Caco-2 (cell line): ENCODE measurements at regions not wholly inside any gene's neighbourhood (a gene's known extent, or its start where the extent isn't known, plus 50 kb on each side); places are given as distances from the start of the nearest gene placed in this dataset.

ENCODE experiments used
- BruUV-seq: library from RNA; stranded (reverse); fragments of 400-500 nt; replicated peaks from 2 replicates; lab custom pipeline; 2021; lab: Mats Ljungman, UMichigan
- CTCF ChIA-PET: fragments of 300-600 bp; sonication (Branson Sonifier 250); formaldehyde crosslinking; loops from one replicate; lab custom pipeline; 2022; ENCODE audit warnings: antibody characterized with exemption; lab: Charles Lee
- POLR2A ChIA-PET: fragments of 300-600 bp; sonication (Branson Sonifier 250); formaldehyde crosslinking; loops from one replicate; lab custom pipeline; 2022; ENCODE audit warnings: antibody characterized with exemption; lab: Charles Lee
- DNase-seq, 2 experiments: peaks; one replicate each; pipeline versions ENCODE4 v3.0.0 to v3.0.0-alpha.2; 2020 to 2022
- H3K27me3 ChIP-seq: replicated peaks from 2 replicates; pipeline ENCODE4 v1.6.0; 2011; ENCODE audit warnings: low read length; ENCODE audit not compliant: control insufficient read depth, insufficient read depth
- H3K36me3 ChIP-seq: 2 replicates; pipeline ENCODE4 v1.5.1; 2011; ENCODE audit warnings: low read length; ENCODE audit not compliant: control insufficient read depth, insufficient read depth
- H3K4me1 ChIP-seq: fragments of 250-450 bp; sonication (Bioruptor Pico); 2 replicates; pipeline ENCODE4 v1.5.1; 2020; ENCODE audit warnings: mild to moderate bottlenecking
- H3K4me3 ChIP-seq: 2 replicates; pipeline ENCODE4 v1.5.1; 2011; ENCODE audit warnings: low read depth, mild to moderate bottlenecking, control low read depth, low read length
- H3K9me3 ChIP-seq: fragments of 250-450 bp; sonication (Bioruptor Pico); 2 replicates; pipeline ENCODE4 v1.5.1; 2020; ENCODE audit warnings: mild to moderate bottlenecking, moderate library complexity
- H3K27ac Mint-ChIP-seq: one replicate; pipeline ENCODE4 v1.8.0; 2022; ENCODE audit warnings: mixed read lengths; ENCODE audit not compliant: unreplicated experiment
- H3K27me3 Mint-ChIP-seq: one replicate; pipeline ENCODE4 v1.8.0; 2022; ENCODE audit warnings: mixed read lengths; ENCODE audit not compliant: insufficient read depth, unreplicated experiment
- H3K36me3 Mint-ChIP-seq: one replicate; pipeline ENCODE4 v1.8.0; 2022; ENCODE audit warnings: mild to moderate bottlenecking, mixed read lengths; ENCODE audit not compliant: insufficient read depth, unreplicated experiment
- H3K4me1 Mint-ChIP-seq: one replicate; pipeline ENCODE4 v1.8.0; 2022; ENCODE audit warnings: low read depth, mixed read lengths; ENCODE audit not compliant: unreplicated experiment
- H3K4me3 Mint-ChIP-seq: one replicate; pipeline ENCODE4 v1.8.0; 2022; ENCODE audit warnings: mild to moderate bottlenecking, moderate library complexity, mixed read lengths; ENCODE audit not compliant: unreplicated experiment
- H3K9me3 Mint-ChIP-seq: one replicate; pipeline ENCODE4 v1.8.0; 2022; ENCODE audit warnings: mixed read lengths; ENCODE audit not compliant: unreplicated experiment
- CTCF ChIP-seq, 2 experiments: fragments of 200-600 bp in 1 of 2; IDR thresholded peaks; 1 replicate in 1 of 2; 2 replicates in 1 of 2; pipeline versions ENCODE4 v1.5.1 to v1.8.0; 2011 to 2022; ENCODE audit warnings: antibody characterized with exemption in 1 of 2, control low read depth in 1 of 2, inconsistent platforms in 1 of 2, low read depth in 1 of 2, low read length in 1 of 2, mild to moderate bottlenecking in 1 of 2, moderate library complexity in 1 of 2; ENCODE audit not compliant: insufficient read depth in 1 of 2, severe bottlenecking in 1 of 2, unreplicated experiment in 1 of 2
- intact Hi-C: fragments of 100-400 bp; cut with micrococcal nuclease; formaldehyde crosslinking; loops from one replicate; pipeline ENCODE4 v1.10.0; 2022; ENCODE audit not compliant: unreplicated experiment

- Mint-ChIP-seq H3K27me3 (peaks cover 16% of the 10 kb centered on the region), H3K4me3 (no peak overlapping the region), H3K36me3 (peaks cover 6% of the 10 kb centered on the region), H3K27ac (no peak overlapping the region), H3K4me1 (no peaks in the 10 kb centered on the region), H3K9me3 (peaks cover 46% of the 10 kb centered on the region)
- peaks cover 18% of the 10 kb centered on the region; the same call in 1 of the 2 replicates for H3K9me3 ChIP-seq
- ChIA-PET POLR2A (no interaction called here), CTCF (no interaction called here)
- H3K4me1 ChIP-seq, result no peaks in the 10 kb centered on the region
- H3K27me3 ChIP-seq, result no peaks in the 10 kb centered on the region; the same call in 1 of the 2 replicates
- H3K36me3 ChIP-seq, result no peaks in the 10 kb centered on the region
- TF ChIP-seq CTCF (IDR thresholded peaks at IDR 0.05; ENCODE audit: insufficient read depth in 1 of 2, low read depth in 1 of 2, low read length in 1 of 2, severe bottlenecking in 1 of 2, unreplicated experiment in 1 of 2), result no peak
- intact Hi-C loops, result no loop called here
- no TSS peak for BruUV-seq
- H3K4me3 ChIP-seq, result no peak overlapping the region
- DNase-seq, result no peak
Measured at GRCh38 chr20:60653111-60653845, 598.8 kb upstream of the CDH4 start.

- intact Hi-C loops, result no loop called here
- POLR2A ChIA-PET, result no interaction called here
- TF ChIP-seq CTCF (IDR thresholded peaks at IDR 0.05; ENCODE audit: insufficient read depth in 1 of 2, low read depth in 1 of 2, low read length in 1 of 2, severe bottlenecking in 1 of 2, unreplicated experiment in 1 of 2), result no peak
- no peaks in the 10 kb centered on the region for H3K36me3 Mint-ChIP-seq
- CTCF ChIA-PET, result interaction anchor here (0.5 kb wide), 1 partner anchor 944 kb away, joined by 5 read pairs; no protein-coding TSS in a partner anchor
- H3K9me3 ChIP-seq, result 0 out of 2 replicates have a peak, but pooled peaks cover 8% of the 10 kb centered on the region
- H3K9me3 Mint-ChIP-seq, result peaks cover 15% of the 10 kb centered on the region
- DNase-seq, result no peak
- no peak overlapping the region for H3K4me3 Mint-ChIP-seq
- H3K27ac Mint-ChIP-seq, result no peak overlapping the region
- no TSS peak for BruUV-seq
- no peaks in the 10 kb centered on the region for H3K36me3 ChIP-seq
- no peak overlapping the region for H3K4me3 ChIP-seq
- H3K27me3 Mint-ChIP-seq, result peaks cover 28% of the 10 kb centered on the region
- H3K4me1 ChIP-seq, result no peaks in the 10 kb centered on the region
- no peaks in the 10 kb centered on the region for H3K4me1 Mint-ChIP-seq
- no peaks in the 10 kb centered on the region; the same call in 1 of the 2 replicates for H3K27me3 ChIP-seq
Measured at GRCh38 chr20:60658681-60659080, 593.4 kb upstream of the CDH4 start.

- DNase-seq, result no peak
- intact Hi-C loops, result no loop called here
- no peak for TF ChIP-seq CTCF (IDR thresholded peaks at IDR 0.05; ENCODE audit: insufficient read depth in 1 of 2, low read depth in 1 of 2, low read length in 1 of 2, severe bottlenecking in 1 of 2, unreplicated experiment in 1 of 2)
- H3K4me1 Mint-ChIP-seq, result no peaks in the 10 kb centered on the region
- H3K4me3 Mint-ChIP-seq, result no peak overlapping the region
- H3K27me3 Mint-ChIP-seq, result peaks cover 28% of the 10 kb centered on the region
- Histone ChIP-seq H3K4me1 (no peaks in the 10 kb centered on the region), H3K27me3 (no peaks in the 10 kb centered on the region; the same call in 1 of the 2 replicates), H3K9me3 (0 out of 2 replicates have a peak, but pooled peaks cover 7% of the 10 kb centered on the region), H3K36me3 (no peaks in the 10 kb centered on the region), H3K4me3 (no peak overlapping the region)
- CTCF ChIA-PET, result no interaction called here
- no peaks in the 10 kb centered on the region for H3K36me3 Mint-ChIP-seq
- BruUV-seq, result no TSS peak
- POLR2A ChIA-PET, result no interaction called here
- no peak overlapping the region for H3K27ac Mint-ChIP-seq
- H3K9me3 Mint-ChIP-seq, result peaks cover 15% of the 10 kb centered on the region
Measured at GRCh38 chr20:60659240-60659639, 592.8 kb upstream of the CDH4 start.
